ENCODE measurements at regions not wholly inside any gene's neighbourhood (a gene's known extent, or its start where the extent isn't known, plus 50 kb on each side); places are given as distances from the start of the nearest gene placed in this dataset.

DNA sequence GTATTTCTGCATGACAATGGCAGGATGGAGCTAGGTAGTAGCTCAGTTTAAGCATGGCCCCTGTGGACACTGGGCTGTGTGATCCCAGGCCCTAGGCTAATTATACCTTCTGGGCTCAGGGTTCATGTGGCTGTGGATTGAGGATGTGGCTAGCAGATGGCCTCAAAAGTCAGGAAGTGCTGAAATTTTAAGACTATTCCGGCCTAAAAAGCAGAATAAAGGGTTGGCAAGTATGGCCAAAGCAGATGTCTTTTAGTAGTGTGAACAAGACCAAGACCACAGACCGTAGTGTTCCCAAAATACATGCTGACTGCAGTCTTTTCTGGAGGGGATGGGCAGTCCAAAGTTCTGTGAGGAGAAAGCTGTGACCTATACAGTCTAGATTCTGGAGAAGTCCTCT lies 115.7 kb upstream of the RAG2 start:
- H3K27me3 Mint-ChIP-seq (ENCODE audit: unreplicated experiment), result peaks cover 1% of the 10 kb centered on the region
- H3K4me3 Mint-ChIP-seq (ENCODE audit: unreplicated experiment), result no peak overlapping the region
- DNase-seq (ENCODE audit: low spot score), result no peak
- H3K36me3 Mint-ChIP-seq (ENCODE audit: low read depth, unreplicated experiment), result no peaks in the 10 kb centered on the region
- H3K27ac Mint-ChIP-seq (ENCODE audit: unreplicated experiment), result no peak overlapping the region
- H3K4me1 Mint-ChIP-seq (ENCODE audit: unreplicated experiment), result peaks cover 28% of the 10 kb centered on the region
- H3K9me3 Mint-ChIP-seq (ENCODE audit: unreplicated experiment), result no peaks in the 10 kb centered on the region
- TF ChIP-seq, protein P1, sequence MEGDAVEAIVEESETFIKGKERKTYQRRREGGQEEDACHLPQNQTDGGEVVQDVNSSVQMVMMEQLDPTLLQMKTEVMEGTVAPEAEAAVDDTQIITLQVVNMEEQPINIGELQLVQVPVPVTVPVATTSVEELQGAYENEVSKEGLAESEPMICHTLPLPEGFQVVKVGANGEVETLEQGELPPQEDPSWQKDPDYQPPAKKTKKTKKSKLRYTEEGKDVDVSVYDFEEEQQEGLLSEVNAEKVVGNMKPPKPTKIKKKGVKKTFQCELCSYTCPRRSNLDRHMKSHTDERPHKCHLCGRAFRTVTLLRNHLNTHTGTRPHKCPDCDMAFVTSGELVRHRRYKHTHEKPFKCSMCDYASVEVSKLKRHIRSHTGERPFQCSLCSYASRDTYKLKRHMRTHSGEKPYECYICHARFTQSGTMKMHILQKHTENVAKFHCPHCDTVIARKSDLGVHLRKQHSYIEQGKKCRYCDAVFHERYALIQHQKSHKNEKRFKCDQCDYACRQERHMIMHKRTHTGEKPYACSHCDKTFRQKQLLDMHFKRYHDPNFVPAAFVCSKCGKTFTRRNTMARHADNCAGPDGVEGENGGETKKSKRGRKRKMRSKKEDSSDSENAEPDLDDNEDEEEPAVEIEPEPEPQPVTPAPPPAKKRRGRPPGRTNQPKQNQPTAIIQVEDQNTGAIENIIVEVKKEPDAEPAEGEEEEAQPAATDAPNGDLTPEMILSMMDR (IDR thresholded peaks at IDR 0.05; ENCODE audit: unreplicated experiment), result no peak

DNA sequence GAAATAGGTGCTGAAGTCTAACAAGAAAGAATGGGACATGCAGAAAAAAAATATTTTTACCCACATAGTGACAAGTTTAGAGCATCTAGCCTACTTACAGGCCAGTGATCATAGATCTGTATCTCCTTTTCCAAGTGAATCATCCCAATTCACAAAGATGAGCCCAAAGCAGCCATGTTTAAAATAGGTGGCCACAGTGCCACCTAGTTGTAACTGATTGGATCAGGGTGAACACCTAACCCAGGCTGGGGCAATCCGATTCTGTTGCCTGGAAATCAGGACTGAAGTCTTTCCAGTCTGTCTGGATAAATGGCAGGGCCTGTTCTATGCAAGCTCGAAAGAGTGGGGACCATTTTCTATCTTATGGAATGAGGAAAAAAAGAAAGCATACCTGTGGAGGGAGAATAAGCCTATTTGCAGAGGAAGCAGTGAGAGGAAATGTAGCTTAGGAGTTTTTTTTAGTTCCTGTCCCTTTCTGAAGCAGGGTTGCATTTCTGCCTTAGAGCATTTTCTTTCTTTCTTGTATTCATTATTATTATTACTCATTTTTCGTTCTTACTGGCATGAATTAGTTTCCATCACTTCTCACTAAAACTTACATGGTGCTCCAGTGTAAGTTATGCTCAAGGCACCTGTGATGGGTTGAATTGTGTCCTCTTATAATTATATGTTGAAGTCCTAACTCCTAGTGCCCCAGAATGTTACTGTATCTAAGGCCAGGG lies 113.2 kb upstream of the RAG2 start:
- H3K27ac Mint-ChIP-seq (ENCODE audit: unreplicated experiment), result no peak overlapping the region
- TF ChIP-seq, protein P1 (IDR thresholded peaks at IDR 0.05; ENCODE audit: unreplicated experiment), result no peak
- no peak for DNase-seq (ENCODE audit: low spot score)
- H3K9me3 Mint-ChIP-seq (ENCODE audit: unreplicated experiment), result no peaks in the 10 kb centered on the region
- H3K27me3 Mint-ChIP-seq (ENCODE audit: unreplicated experiment), result peaks cover 1% of the 10 kb centered on the region
- H3K4me1 Mint-ChIP-seq (ENCODE audit: unreplicated experiment), result peaks cover 28% of the 10 kb centered on the region
- H3K36me3 Mint-ChIP-seq (ENCODE audit: low read depth, unreplicated experiment), result no peaks in the 10 kb centered on the region
- H3K4me3 Mint-ChIP-seq (ENCODE audit: unreplicated experiment), result no peak overlapping the region
